Psoas muscle (tissue), 7 donors: ENCODE measurements at regions not wholly inside any gene's neighbourhood (a gene's known extent, or its start where the extent isn't known, plus 50 kb on each side); places are given as distances from the start of the nearest gene placed in this dataset.
A peak's percentile ranks its signal among the peaks of the same experiment; 100 is the strongest.

Experiments used
- ATAC-seq, 4 donors: fragments of 200-7000 bp; cut with Tn5 transposase; one replicate each; pipeline ENCODE4 v1.9.1; 2020; ENCODE audit warnings: moderate library complexity in 3 of 4, mild to moderate bottlenecking in 2 of 4
- DNase-seq, 2 donors: peaks; one replicate each; pipeline ENCODE4 v3.0.0-alpha.2; 2020
- H3K27ac ChIP-seq: fragments of 200-600 bp; one replicate; pipeline ENCODE4 v1.8.0; 2022
- H3K27me3 ChIP-seq, 3 donors: fragments of 200-600 bp in 1 of 3; one replicate each; pipeline versions ENCODE4 v1.6.1 to v1.8.0; 2013 to 2022; ENCODE audit warnings: low read length in 2 of 3, mild to moderate bottlenecking in 2 of 3, moderate library complexity in 1 of 3; ENCODE audit not compliant: insufficient read depth in 3 of 3
- H3K36me3 ChIP-seq, 2 donors: fragments of 200-600 bp in 1 of 2; one replicate each; pipeline versions ENCODE4 v1.6.1 to v1.8.0; 2013 to 2022; ENCODE audit warnings: low read depth in 1 of 2, mild to moderate bottlenecking in 1 of 2, moderate library complexity in 1 of 2; ENCODE audit not compliant: insufficient read depth in 1 of 2
- H3K4me1 ChIP-seq: fragments of 200-600 bp; one replicate; pipeline ENCODE4 v1.8.0; 2022
- H3K4me3 ChIP-seq: fragments of 200-600 bp; one replicate; pipeline ENCODE4 v1.8.0; 2022; ENCODE audit warnings: mild to moderate bottlenecking
- H3K9me3 ChIP-seq: fragments of 200-600 bp; one replicate; pipeline ENCODE4 v1.8.0; 2022
- WGBS, 3 donors: extraction: QIAGEN DNeasy Blood & Tissue Kit; methylation state at CpG; one replicate each; pipeline versions ENCODE4 v1.1.6 to v1.1.7; 2013; 5-methylcytosine and 5-hydroxymethylcytosine counted together
- intact Hi-C, 2 donors: fragments of 100-400 bp; cut with DNase I; formaldehyde crosslinking; loops; one replicate each; pipeline versions ENCODE4 v1.11.0 to v1.14.2; 2022
- TF ChIP-seq, protein P1 (sequence below): fragments of 200-600 bp; IDR thresholded peaks from one replicate; pipeline ENCODE4 v1.8.0; 2022; ENCODE audit warnings: antibody characterized with exemption
- donor health status: healthy with polysubstance abuse.
- donor health status: DM: no; HTN: no; CAD: no; lungs with moderate emphysema.
- donor health status: Bipolar disorder and iron deficiency.
- donor health status: healthy.
- donor health status: DM: yes; HTN: yes; CAD: no.
- donor health status: DM: no; HTN: no; CAD: no.
- donor health status: DM: yes; HTN: yes; CAD: no.

DNA sequence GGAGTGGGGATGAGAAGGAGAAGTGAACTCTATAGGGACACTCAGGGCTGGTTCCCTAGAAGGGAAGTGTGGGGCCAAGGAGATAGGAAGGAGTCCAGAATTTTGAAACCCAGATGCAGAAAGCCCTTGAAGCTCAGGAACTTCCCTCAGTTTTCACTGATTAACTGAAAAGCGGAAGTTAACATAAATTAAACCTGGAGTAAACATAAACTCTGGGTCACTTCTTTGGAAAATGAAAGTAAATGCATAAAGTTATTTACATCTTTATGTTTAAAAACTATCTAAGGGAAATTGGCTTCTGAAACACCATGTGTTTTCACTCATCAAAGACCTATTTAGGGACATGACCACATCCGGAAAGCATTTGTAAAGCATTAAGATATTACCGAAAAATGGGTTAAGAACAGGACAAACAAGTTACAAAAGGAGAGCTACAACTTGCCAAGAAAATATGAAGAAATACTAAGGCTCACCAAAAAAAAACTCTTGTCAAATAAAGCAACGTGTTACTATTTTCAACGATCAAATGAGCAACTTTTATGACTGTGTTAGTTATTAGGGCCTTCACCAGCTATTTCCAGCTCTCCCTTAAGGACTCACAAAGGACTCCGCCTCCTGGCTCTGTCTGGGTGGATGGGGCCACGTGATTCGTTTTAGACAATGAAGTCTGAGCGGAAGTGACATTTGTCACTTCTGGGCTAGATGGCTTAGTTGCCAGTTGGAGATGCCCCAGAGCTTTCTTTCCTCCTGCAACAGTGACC is 439.1 kb upstream of the ZNF507 start:
- Histone ChIP-seq H3K36me3 (no peaks in the 10 kb centered on the region), H3K27me3 (no peaks in the 10 kb centered on the region), H3K4me3 (no peak overlapping the region), H3K4me1 (no peaks in the 10 kb centered on the region), H3K27ac (peak overlapping the region; percentile 27), H3K9me3 (no peaks in the 10 kb centered on the region)
- DNase-seq = peak; percentile 26 to 65
- 36 to 43% (median 38%) methylated on average over 9 of the region's 9 CpGs for WGBS, 3 donors
- intact Hi-C loops = no loop called here
- peak in 1 of 4 donors; percentile 65 for ATAC-seq
- TF ChIP-seq, protein P1, sequence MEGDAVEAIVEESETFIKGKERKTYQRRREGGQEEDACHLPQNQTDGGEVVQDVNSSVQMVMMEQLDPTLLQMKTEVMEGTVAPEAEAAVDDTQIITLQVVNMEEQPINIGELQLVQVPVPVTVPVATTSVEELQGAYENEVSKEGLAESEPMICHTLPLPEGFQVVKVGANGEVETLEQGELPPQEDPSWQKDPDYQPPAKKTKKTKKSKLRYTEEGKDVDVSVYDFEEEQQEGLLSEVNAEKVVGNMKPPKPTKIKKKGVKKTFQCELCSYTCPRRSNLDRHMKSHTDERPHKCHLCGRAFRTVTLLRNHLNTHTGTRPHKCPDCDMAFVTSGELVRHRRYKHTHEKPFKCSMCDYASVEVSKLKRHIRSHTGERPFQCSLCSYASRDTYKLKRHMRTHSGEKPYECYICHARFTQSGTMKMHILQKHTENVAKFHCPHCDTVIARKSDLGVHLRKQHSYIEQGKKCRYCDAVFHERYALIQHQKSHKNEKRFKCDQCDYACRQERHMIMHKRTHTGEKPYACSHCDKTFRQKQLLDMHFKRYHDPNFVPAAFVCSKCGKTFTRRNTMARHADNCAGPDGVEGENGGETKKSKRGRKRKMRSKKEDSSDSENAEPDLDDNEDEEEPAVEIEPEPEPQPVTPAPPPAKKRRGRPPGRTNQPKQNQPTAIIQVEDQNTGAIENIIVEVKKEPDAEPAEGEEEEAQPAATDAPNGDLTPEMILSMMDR = no peak

DNA sequence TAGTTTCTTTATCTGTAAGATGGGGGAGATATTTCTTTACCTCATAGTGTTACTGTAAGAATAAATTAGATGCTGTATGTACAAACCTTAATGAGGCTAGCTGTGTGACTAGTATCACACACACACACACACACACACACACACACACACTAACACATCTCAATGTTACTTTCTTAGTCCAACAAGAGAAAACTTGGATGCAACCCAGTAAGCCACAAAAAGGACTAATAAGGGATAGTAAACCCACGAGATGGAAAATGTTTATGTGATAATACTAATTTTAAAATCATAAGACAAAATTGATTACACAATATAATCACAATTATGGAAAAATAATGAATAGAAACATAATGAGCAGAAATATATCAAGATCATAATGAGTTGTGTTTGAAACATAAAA is 437.7 kb upstream of the ZNF507 start:
- DNase-seq (no peak), ATAC-seq (no peak)
- Histone ChIP-seq H3K4me3 (no peak overlapping the region), H3K4me1 (no peaks in the 10 kb centered on the region), H3K27ac (no peak overlapping the region), H3K27me3 (no peaks in the 10 kb centered on the region), H3K36me3 (no peaks in the 10 kb centered on the region), H3K9me3 (no peaks in the 10 kb centered on the region)
- whole genome bisulfite sequencing, 3 donors = 44 to 61% (median 46%) methylated on average over 1 of the region's 1 CpG
- intact Hi-C loops = no loop called here
- TF ChIP-seq, protein P1 = no peak

- intact Hi-C loops = no loop called here
- Histone ChIP-seq H3K4me1 (no peaks in the 10 kb centered on the region), H3K27me3 (no peaks in the 10 kb centered on the region), H3K36me3 (no peaks in the 10 kb centered on the region), H3K27ac (no peak overlapping the region), H3K9me3 (no peaks in the 10 kb centered on the region), H3K4me3 (no peak overlapping the region)
- 74 to 82% (median 77%) methylated on average over 3 of the region's 3 CpGs for WGBS, 3 donors
- DNase-seq (no peak), ATAC-seq (no peak)
- TF ChIP-seq, protein P1 = no peak
Measured at GRCh38 chr19:31908080-31908479, 437.3 kb upstream of the ZNF507 start.

GRCh38 chr19:31908496-31909225 is 436.7 kb upstream of the ZNF507 start:
- WGBS, 3 donors = 34 to 42% (median 36%) methylated on average over 10 of the region's 10 CpGs
- intact Hi-C loops = no loop called here
- no peak for ATAC-seq

More at GRCh38 chr19:31908496-31909225, 436.7 kb upstream of the ZNF507 start:
- Histone ChIP-seq H3K4me3 (no peak overlapping the region), H3K27ac (no peak overlapping the region), H3K36me3 (no peaks in the 10 kb centered on the region), H3K9me3 (no peaks in the 10 kb centered on the region), H3K4me1 (no peaks in the 10 kb centered on the region), H3K27me3 (no peaks in the 10 kb centered on the region)
- no peak for DNase-seq
- TF ChIP-seq, protein P1 = no peak
